Activated CD4-positive, alpha-beta T cell treated with anti-CD3 and anti-CD28 coated beads, Interleukin-2, amount 10 ng/mL, durations not matched to agents 7 days and 5 days (primary cell): ENCODE measurements at regions not wholly inside any gene's neighbourhood (a gene's known extent, or its start where the extent isn't known, plus 50 kb on each side); places are given as distances from the start of the nearest gene placed in this dataset. TPM values are rescaled to one million over a fixed set of nuclear protein-coding genes. Genes with fewer than 3 reads are reported as not detected.

Source experiments
- CTCF ChIA-PET: fragments of 350-600 bp; sonication (Branson Sonifier 250); formaldehyde crosslinking; loops from one replicate; lab custom pipeline; 2021; ENCODE audit warnings: antibody characterized with exemption; lab: Charles Lee
- POLR2A ChIA-PET: fragments of 350-600 bp; sonication (Branson Sonifier 250); formaldehyde crosslinking; loops from one replicate; lab custom pipeline; 2021; ENCODE audit warnings: antibody characterized with exemption; lab: Charles Lee
- DNase-seq: peaks from one replicate; pipeline ENCODE4 v3.0.0-alpha.2; 2020
- H3K27ac Mint-ChIP-seq: one replicate; pipeline ENCODE4 v1.8.0; 2021; ENCODE audit warnings: mild to moderate bottlenecking, moderate library complexity, mixed read lengths
- H3K27me3 Mint-ChIP-seq: one replicate; pipeline ENCODE4 v1.8.0; 2021; ENCODE audit warnings: mixed read lengths
- H3K36me3 Mint-ChIP-seq: one replicate; pipeline ENCODE4 v1.8.0; 2021; ENCODE audit warnings: low read depth, mixed read lengths
- H3K4me1 Mint-ChIP-seq: one replicate; pipeline ENCODE4 v1.8.0; 2021; ENCODE audit warnings: mixed read lengths
- H3K4me3 Mint-ChIP-seq: one replicate; pipeline ENCODE4 v1.8.0; 2021; ENCODE audit warnings: mild to moderate bottlenecking, moderate library complexity, mixed read lengths
- H3K9me3 Mint-ChIP-seq: one replicate; pipeline ENCODE4 v1.8.0; 2021; ENCODE audit warnings: mixed read lengths
- microRNA-seq: library from miRNA; unstranded; fragments of <30 nt; microRNA quantifications from one replicate; pipeline ENCODE4 v1.2.0, GENCODE V29; 2021; ENCODE audit warnings: borderline microRNAs expressed, borderline replicate concordance

DNA sequence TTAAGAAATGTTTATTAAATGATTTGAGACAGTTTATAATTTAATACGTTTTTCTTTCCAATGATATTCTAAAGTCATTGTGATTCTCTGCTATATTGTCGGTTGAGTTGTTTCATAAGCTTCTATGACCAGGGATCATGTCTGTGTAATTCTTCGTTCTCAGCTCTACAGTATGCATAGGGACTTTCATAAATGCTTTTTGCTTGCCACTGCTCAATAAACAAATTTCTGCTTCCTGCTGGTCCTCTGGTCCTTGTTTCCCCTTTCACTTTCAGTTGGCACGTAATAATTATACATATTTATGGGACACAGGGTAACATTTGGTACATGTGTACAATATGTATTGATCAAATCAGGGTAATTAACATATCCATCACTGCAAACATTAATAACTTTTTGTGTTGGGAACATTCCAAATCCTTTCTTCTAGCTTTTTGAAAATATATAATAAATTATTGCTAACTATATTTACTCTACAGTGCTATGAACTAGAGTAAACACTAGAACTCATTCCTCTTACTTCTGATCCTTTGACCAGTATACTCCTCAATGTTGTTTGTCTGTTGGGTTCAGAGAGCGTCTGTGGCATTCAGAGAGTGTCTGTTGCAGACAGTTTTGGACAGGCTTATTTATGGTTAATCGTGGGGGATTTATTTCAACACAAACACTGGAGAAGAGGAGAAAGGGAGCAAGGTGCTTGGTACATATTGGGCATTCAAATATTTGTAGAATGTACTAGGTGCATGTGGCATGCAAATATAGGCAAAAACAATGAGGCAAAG lies 68.3 kb upstream of the SPANXB1 start:
- ChIA-PET POLR2A (no interaction called here), CTCF (interaction anchor here (0.6 kb wide), 1 partner anchor 9 kb away, joined by 3 read pairs; no protein-coding TSS in a partner anchor)
- Mint-ChIP-seq H3K4me3 (no peak overlapping the region), H3K4me1 (no peaks in the 10 kb centered on the region), H3K27ac (no peak overlapping the region), H3K9me3 (no peaks in the 10 kb centered on the region), H3K27me3 (no peaks in the 10 kb centered on the region), H3K36me3 (no peaks in the 10 kb centered on the region)
- DNase-seq: no peak

- DNase-seq: no peak
- Mint-ChIP-seq H3K9me3 (no peaks in the 10 kb centered on the region), H3K4me1 (no peaks in the 10 kb centered on the region), H3K27ac (no peak overlapping the region), H3K36me3 (no peaks in the 10 kb centered on the region), H3K27me3 (no peaks in the 10 kb centered on the region), H3K4me3 (no peak overlapping the region)
- CTCF ChIA-PET: no interaction called here
- POLR2A ChIA-PET: no interaction called here
These were observed 58.9 kb upstream of the SPANXB1 start for GRCh38 chrX:140943513-140943912.

DNA sequence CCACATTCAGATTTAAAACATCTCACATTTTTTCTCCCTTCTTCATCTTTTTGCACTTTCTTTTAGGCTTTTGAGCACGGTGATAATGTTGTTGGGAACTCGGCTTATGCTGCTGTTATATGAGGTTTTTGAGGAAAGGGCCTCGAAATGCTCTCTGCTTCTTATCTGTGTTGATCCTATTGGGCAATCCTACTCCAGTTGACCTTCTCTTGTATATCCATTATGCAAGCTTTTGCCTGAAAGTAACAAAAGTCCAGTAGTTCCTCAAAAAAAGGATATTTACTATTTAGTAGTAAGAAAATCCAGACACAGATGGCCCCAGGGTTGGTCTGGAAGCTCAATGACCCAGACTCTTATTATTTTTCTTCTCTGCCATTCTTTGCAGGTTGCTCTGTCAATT lies 57.7 kb upstream of the SPANXB1 start:
- H3K27ac Mint-ChIP-seq: no peak overlapping the region
- ChIA-PET CTCF (no interaction called here), POLR2A (no interaction called here)
- no peaks in the 10 kb centered on the region for H3K27me3 Mint-ChIP-seq
- no peaks in the 10 kb centered on the region for H3K9me3 Mint-ChIP-seq
- H3K4me3 Mint-ChIP-seq: no peak overlapping the region
- H3K4me1 Mint-ChIP-seq: no peaks in the 10 kb centered on the region
- no peak for DNase-seq
- no peaks in the 10 kb centered on the region for H3K36me3 Mint-ChIP-seq

DNA sequence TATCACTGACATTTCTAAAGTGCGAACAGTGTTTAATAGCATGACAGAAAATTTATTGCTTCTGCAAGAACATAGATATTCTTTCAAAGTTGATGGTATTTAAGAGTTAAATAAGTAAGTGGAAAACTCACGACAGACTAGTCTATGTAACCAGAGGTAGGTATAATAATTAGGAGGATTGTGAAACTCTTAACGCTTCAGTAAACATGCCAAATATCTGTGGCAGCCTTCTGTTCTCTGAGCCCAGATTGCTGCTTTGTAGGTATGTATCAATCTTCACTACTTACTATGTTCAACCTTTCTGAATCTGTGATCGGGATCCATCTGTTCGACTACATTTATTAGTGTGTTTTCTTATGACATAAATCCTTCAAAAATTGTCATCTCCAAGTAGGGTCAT lies 53.6 kb upstream of the SPANXB1 start:
- no peak overlapping the region for H3K4me3 Mint-ChIP-seq
- H3K36me3 Mint-ChIP-seq: no peaks in the 10 kb centered on the region
- no peak for DNase-seq
- H3K9me3 Mint-ChIP-seq: no peaks in the 10 kb centered on the region
- no peaks in the 10 kb centered on the region for H3K4me1 Mint-ChIP-seq
- no peaks in the 10 kb centered on the region for H3K27me3 Mint-ChIP-seq
- no peak overlapping the region for H3K27ac Mint-ChIP-seq
- POLR2A ChIA-PET: no interaction called here
- CTCF ChIA-PET: no interaction called here

GRCh38 chrX:140949233-140949632 lies 53.2 kb upstream of the SPANXB1 start:
- H3K4me3 Mint-ChIP-seq: no peak overlapping the region
- no peaks in the 10 kb centered on the region for H3K36me3 Mint-ChIP-seq
- no peaks in the 10 kb centered on the region for H3K9me3 Mint-ChIP-seq
- no peaks in the 10 kb centered on the region for H3K4me1 Mint-ChIP-seq
- POLR2A ChIA-PET: no interaction called here
- no peaks in the 10 kb centered on the region for H3K27me3 Mint-ChIP-seq
- DNase-seq: no peak
- H3K27ac Mint-ChIP-seq: no peak overlapping the region
- CTCF ChIA-PET: no interaction called here

Small RNAs in the stretch of these regions (microRNA-seq; reads per million reads assigned to microRNA genes)
- gene MIR320D2: not detected
